ENCODE measurements at regions not wholly inside any gene's neighbourhood (a gene's known extent, or its start where the extent isn't known, plus 50 kb on each side); places are given as distances from the start of the nearest gene placed in this dataset.

DNA sequence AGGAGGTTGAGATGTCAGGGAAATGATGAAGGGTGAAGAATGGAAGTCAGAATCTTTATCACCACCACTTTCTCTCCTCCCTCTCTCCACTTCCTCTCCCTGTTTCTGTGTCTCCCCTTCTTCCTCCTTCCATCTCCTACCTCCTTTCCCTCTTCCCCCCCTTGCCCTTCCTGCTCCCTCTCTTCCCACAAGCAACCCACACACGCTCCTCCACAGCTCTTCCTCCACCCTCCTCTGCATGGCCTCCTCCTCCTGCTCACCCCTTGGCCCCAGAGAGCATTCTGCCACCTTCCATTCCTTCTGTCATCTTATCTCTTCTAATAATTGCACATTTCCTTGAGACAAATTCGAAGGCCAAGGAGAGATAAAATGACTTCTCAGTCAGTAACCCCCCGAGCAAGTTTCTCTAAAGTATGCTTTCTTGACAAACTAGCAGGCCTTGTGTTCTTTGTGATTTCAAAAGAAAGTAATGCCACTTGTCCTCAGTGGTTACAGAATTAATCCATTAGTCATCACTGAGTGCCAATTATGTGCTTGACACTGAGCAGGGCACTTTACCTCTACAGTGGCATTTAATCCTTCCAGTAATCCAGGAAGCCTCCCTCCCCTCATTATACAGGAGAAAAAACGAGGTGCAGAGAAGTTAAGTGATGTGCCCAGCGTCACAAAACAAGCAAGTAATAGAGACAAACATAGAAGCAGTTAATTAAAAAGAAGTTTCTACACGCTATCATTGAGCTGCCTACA lies 72.3 kb upstream of the CCL1 start:
- H3K4me2 ChIP-seq (replicated peaks; ENCODE audit: low read depth, low read length, poor library complexity, severe bottlenecking) = no peak overlapping the region
- H3K27ac ChIP-seq (ENCODE audit: low read length in 2 of 2) = no peak overlapping the region
- DNase-seq = no peak
- CTCF ChIA-PET = no interaction called here
- H3K9ac ChIP-seq (ENCODE audit: low read length) = no peak overlapping the region
- intact Hi-C loops (cut with micrococcal nuclease) = no loop called here
- H3K36me3 ChIP-seq (replicated peaks in 1 of 2; ENCODE audit: control extremely low read depth in 1 of 2, control insufficient read depth in 1 of 2, extremely low read depth in 1 of 2, insufficient read depth in 2 of 2, low read length in 1 of 2) = no peaks in the 10 kb centered on the region
- Mint-ChIP-seq H3K9me3 (ENCODE audit: insufficient read depth) (no peaks in the 10 kb centered on the region), H3K27me3 (peaks cover 11% of the 10 kb centered on the region), H3K27ac (no peak overlapping the region), H3K4me1 (no peaks in the 10 kb centered on the region), H3K4me3 (no peak overlapping the region)
- H3K27me3 ChIP-seq (replicated peaks in 1 of 4; ENCODE audit: control extremely low read depth in 1 of 4, control insufficient read depth in 3 of 4, insufficient read depth in 4 of 4, low read length in 3 of 4) = peaks cover 0 to 7% (median 0%) of the 10 kb centered on the region in 4 experiments
- peaks cover 0 to 5% of the 10 kb centered on the region in 2 donors for H3K4me1 ChIP-seq (ENCODE audit: control insufficient read depth in 2 of 2, insufficient read depth in 2 of 2, low read length in 2 of 2)
- POLR2A ChIA-PET = no interaction called here
- no peaks in the 10 kb centered on the region for H3K9me3 ChIP-seq (ENCODE audit: control extremely low read depth in 1 of 3, control insufficient read depth in 2 of 3, insufficient read depth in 1 of 3, low read length in 2 of 3)
- no peak for ATAC-seq (ENCODE audit: low read depth)
- no peaks in the 10 kb centered on the region for H3K79me2 ChIP-seq (ENCODE audit: control insufficient read depth, insufficient read depth, low read length)
- no peaks in the 10 kb centered on the region for H4K20me1 ChIP-seq (ENCODE audit: control insufficient read depth, insufficient read depth, low read length, poor library complexity, severe bottlenecking)
- TF ChIP-seq, protein P1, sequence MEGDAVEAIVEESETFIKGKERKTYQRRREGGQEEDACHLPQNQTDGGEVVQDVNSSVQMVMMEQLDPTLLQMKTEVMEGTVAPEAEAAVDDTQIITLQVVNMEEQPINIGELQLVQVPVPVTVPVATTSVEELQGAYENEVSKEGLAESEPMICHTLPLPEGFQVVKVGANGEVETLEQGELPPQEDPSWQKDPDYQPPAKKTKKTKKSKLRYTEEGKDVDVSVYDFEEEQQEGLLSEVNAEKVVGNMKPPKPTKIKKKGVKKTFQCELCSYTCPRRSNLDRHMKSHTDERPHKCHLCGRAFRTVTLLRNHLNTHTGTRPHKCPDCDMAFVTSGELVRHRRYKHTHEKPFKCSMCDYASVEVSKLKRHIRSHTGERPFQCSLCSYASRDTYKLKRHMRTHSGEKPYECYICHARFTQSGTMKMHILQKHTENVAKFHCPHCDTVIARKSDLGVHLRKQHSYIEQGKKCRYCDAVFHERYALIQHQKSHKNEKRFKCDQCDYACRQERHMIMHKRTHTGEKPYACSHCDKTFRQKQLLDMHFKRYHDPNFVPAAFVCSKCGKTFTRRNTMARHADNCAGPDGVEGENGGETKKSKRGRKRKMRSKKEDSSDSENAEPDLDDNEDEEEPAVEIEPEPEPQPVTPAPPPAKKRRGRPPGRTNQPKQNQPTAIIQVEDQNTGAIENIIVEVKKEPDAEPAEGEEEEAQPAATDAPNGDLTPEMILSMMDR (IDR thresholded peaks at IDR 0.05) = no peak
- no peak for TF ChIP-seq EZH2 (IDR thresholded peaks at IDR 0.05; ENCODE audit: borderline replicate concordance, insufficient read depth, low read depth, low read length, poor library complexity, severe bottlenecking)
- H2AFZ ChIP-seq (ENCODE audit: insufficient read depth, low read depth, low read length, poor library complexity, severe bottlenecking) = no peak overlapping the region
- no peak overlapping the region for H3K4me3 ChIP-seq (ENCODE audit: control extremely low read depth in 1 of 5, extremely low read depth in 1 of 5, insufficient read depth in 1 of 5, low read depth in 2 of 5, low read length in 4 of 5)
- WGBS (ENCODE audit: insufficient coverage) = 83% methylated on average over 4 of the region's 6 CpGs

DNA sequence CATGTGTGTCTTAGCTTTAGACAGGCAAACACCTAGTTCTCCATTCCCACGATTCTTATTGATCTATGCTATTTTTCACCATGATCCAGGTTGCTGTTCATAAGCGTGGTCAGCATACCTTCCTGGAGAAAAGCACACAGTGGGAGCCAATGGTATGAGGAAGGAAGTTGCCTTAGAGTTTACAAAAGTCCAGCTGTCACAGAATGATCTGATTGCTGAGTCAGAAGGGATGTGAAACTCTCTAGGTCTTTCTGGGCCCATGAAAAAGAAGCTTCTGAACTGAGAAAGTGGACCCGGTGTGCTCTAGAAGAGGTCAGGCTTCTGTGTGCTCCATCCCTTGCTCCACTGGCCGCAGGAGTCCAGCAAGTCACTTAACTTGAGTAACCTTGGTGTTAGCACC lies 71.0 kb upstream of the CCL1 start:
- 40% methylated on average over 2 of the region's 4 CpGs for WGBS (ENCODE audit: insufficient coverage)
- peaks cover 0 to 5% of the 10 kb centered on the region in 2 donors for H3K4me1 ChIP-seq (ENCODE audit: control insufficient read depth in 2 of 2, insufficient read depth in 2 of 2, low read length in 2 of 2)
- H3K27me3 ChIP-seq (replicated peaks in 1 of 4; ENCODE audit: control extremely low read depth in 1 of 4, control insufficient read depth in 3 of 4, insufficient read depth in 4 of 4, low read length in 3 of 4) = peaks cover 0 to 7% (median 0%) of the 10 kb centered on the region in 4 experiments
- no peaks in the 10 kb centered on the region for H4K20me1 ChIP-seq (ENCODE audit: control insufficient read depth, insufficient read depth, low read length, poor library complexity, severe bottlenecking)
- no peak overlapping the region for H3K9ac ChIP-seq (ENCODE audit: low read length)
- H3K4me1 Mint-ChIP-seq = no peaks in the 10 kb centered on the region
- TF ChIP-seq EZH2 (IDR thresholded peaks at IDR 0.05; ENCODE audit: borderline replicate concordance, insufficient read depth, low read depth, low read length, poor library complexity, severe bottlenecking) = no peak
- TF ChIP-seq, protein P1 (IDR thresholded peaks at IDR 0.05) = no peak
- H3K27me3 Mint-ChIP-seq = peaks cover 20% of the 10 kb centered on the region
- no peak overlapping the region for H3K4me3 ChIP-seq (ENCODE audit: control extremely low read depth in 1 of 5, extremely low read depth in 1 of 5, insufficient read depth in 1 of 5, low read depth in 2 of 5, low read length in 4 of 5)
- no peaks in the 10 kb centered on the region for H3K79me2 ChIP-seq (ENCODE audit: control insufficient read depth, insufficient read depth, low read length)
- no peak overlapping the region for H3K27ac Mint-ChIP-seq
- no peak overlapping the region for H3K4me2 ChIP-seq (replicated peaks; ENCODE audit: low read depth, low read length, poor library complexity, severe bottlenecking)
- POLR2A ChIA-PET = no interaction called here
- H3K27ac ChIP-seq (ENCODE audit: low read length in 2 of 2) = no peak overlapping the region
- no peak overlapping the region for H2AFZ ChIP-seq (ENCODE audit: insufficient read depth, low read depth, low read length, poor library complexity, severe bottlenecking)
- intact Hi-C loops (cut with micrococcal nuclease) = no loop called here
- H3K9me3 Mint-ChIP-seq (ENCODE audit: insufficient read depth) = no peaks in the 10 kb centered on the region
- DNase-seq (no peak), ATAC-seq (ENCODE audit: low read depth) (no peak)
- CTCF ChIA-PET = no interaction called here
- no peaks in the 10 kb centered on the region for H3K9me3 ChIP-seq (ENCODE audit: control extremely low read depth in 1 of 3, control insufficient read depth in 2 of 3, insufficient read depth in 1 of 3, low read length in 2 of 3)
- H3K36me3 ChIP-seq (replicated peaks in 1 of 2; ENCODE audit: control extremely low read depth in 1 of 2, control insufficient read depth in 1 of 2, extremely low read depth in 1 of 2, insufficient read depth in 2 of 2, low read length in 1 of 2) = no peaks in the 10 kb centered on the region
- H3K4me3 Mint-ChIP-seq = no peak overlapping the region
